Heart right ventricle (tissue), 16 donors: ENCODE measurements at regions not wholly inside any gene's neighbourhood (a gene's known extent, or its start where the extent isn't known, plus 50 kb on each side); places are given as distances from the start of the nearest gene placed in this dataset.
"Not testable (repeated sequence)": the region's sequence is repeated elsewhere in the genome, so short reads cannot be mapped to it uniquely, and the experiment has no call there.

ENCODE experiments used
- ATAC-seq, 8 donors: fragments of 200-7000 bp; cut with Tn5 transposase; one replicate each; pipeline ENCODE4 v1.9.1; 2020; ENCODE audit warnings: mild to moderate bottlenecking in 8 of 8, moderate library complexity in 8 of 8, moderate number of reproducible peaks in 1 of 8
- DNase-seq, 2 donors: peaks; one replicate each; pipeline ENCODE4 v3.0.0-alpha.2; 2020
- H3K27ac ChIP-seq, 10 donors: fragments of 200-600 bp; sonication (generic) in 2 of 10; one replicate each; pipeline versions ENCODE4 v1.5.0 to v1.8.0; 2020 to 2022; ENCODE audit warnings: mild to moderate bottlenecking in 3 of 10
- H3K27me3 ChIP-seq, 7 donors: fragments of 200-600 bp; one replicate each; pipeline ENCODE4 v1.8.0; 2021 to 2022; ENCODE audit warnings: mild to moderate bottlenecking in 2 of 7
- H3K36me3 ChIP-seq, 9 donors: fragments of 200-600 bp; sonication (generic) in 1 of 9; one replicate each; pipeline versions ENCODE4 v1.5.0 to v1.8.0; 2020 to 2022; ENCODE audit warnings: mild to moderate bottlenecking in 2 of 9
- H3K4me1 ChIP-seq, 9 donors: fragments of 200-600 bp; sonication (generic) in 1 of 9; one replicate each; pipeline versions ENCODE4 v1.5.0 to v1.8.0; 2020 to 2022; ENCODE audit warnings: mild to moderate bottlenecking in 4 of 9
- H3K4me3 ChIP-seq, 10 donors: fragments of 200-600 bp; sonication (generic) in 2 of 10; one replicate each; pipeline versions ENCODE4 v1.5.0 to v1.8.0; 2020 to 2022; ENCODE audit warnings: mild to moderate bottlenecking in 7 of 10, moderate library complexity in 2 of 10
- H3K9me3 ChIP-seq, 11 donors: fragments of 200-600 bp in 10 of 11; sonication (generic) in 2 of 11; one replicate each; pipeline versions ENCODE4 v1.5.0 to v1.8.0; 2013 to 2022; ENCODE audit warnings: mild to moderate bottlenecking in 2 of 11, control low read depth in 1 of 11, moderate library complexity in 1 of 11
- WGBS, 2 donors: extraction: QIAGEN DNeasy Blood & Tissue Kit; methylation state at CpG; one replicate each; pipeline ENCODE4 v1.1.7; 2013; ENCODE audit warnings: inconsistent platforms in 1 of 2; 5-methylcytosine and 5-hydroxymethylcytosine counted together
- intact Hi-C, 10 donors: fragments of 100-400 bp; cut with DNase I; formaldehyde crosslinking; loops; one replicate each; pipeline versions ENCODE4 v1.11.1 to v1.14.2; 2022
- TF ChIP-seq, protein P1 (sequence below), 9 donors: fragments of 200-600 bp; sonication (generic) in 2 of 9; IDR thresholded peaks; one replicate each; pipeline versions ENCODE4 v1.5.0 to v1.8.0; 2021 to 2022; ENCODE audit warnings: antibody characterized with exemption in 9 of 9, mild to moderate bottlenecking in 5 of 9, moderate library complexity in 1 of 9
- donor health status: Arrhythmogenic right ventricular cardiomyopathy.
- donor health status: ischemic (EF 13 %, LVEDD 7.1; RV severe dilation, severe dysfunction).
- donor health status: healthy with polysubstance abuse.
- donor health status: DM: no; HTN: yes; CAD: no.
- donor health status: DM: no; HTN: no; CAD: no.
- donor health status: ischemic (EF 25% LVEDD 6.9; RV normal size, moderate dysfunction).
- donor health status: ischemic (EF 25% LVEDD 5.7; RV mildly dilated, moderate dysfunction).
- donor health status: healthy.
- donor health status: DM: yes; HTN: yes; CAD: no.
- donor health status: Ischemic cardiomyopathy.
- donor health status: ischemic (EF 35%, LVEDD 5.7; RV mildly dilated, moderate dysfunction).
- donor health status: nonischemic (EF 11% LVEDD 7.7; RV severe dilation, severe dysfunction).
- donor health status: DM: yes; HTN: yes; CAD: no.
- donor health status: PGD.
- donor health status: ischemic (EF 29% LVEDD 5.4; RV normal size, mild dysfunction).
- donor health status: nonischemic (EF 23%, LVEDD 6.1; RV moderate dilation, normal function).

DNA sequence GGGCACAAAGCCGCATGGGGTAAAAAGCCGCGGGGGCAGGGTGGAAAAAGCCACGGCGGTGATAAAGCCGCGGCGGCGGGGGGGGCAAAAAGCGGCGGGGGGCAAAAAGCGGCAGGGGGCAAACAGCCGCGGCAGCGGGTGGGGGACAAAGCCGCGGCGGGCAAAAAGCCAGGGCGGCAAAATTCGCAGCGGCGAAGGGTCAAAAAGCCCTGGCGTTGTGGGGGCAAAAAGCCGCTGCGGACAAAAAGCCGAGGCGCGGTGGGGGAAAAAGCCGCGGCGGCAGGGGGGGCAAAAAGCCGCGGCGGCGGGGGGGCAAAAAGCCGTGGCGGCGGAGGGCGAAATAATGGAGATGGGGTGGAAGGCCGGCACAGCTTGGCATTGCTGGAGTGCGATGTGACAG lies 3902.9 kb downstream of the SRGAP2C start:
- H3K36me3 ChIP-seq, result no peaks in the 10 kb centered on the region
- H3K4me1 ChIP-seq, result no peaks in the 10 kb centered on the region
- no peak overlapping the region for H3K4me3 ChIP-seq
- DNase-seq (no peak), ATAC-seq (no peak)
- TF ChIP-seq, protein P1, sequence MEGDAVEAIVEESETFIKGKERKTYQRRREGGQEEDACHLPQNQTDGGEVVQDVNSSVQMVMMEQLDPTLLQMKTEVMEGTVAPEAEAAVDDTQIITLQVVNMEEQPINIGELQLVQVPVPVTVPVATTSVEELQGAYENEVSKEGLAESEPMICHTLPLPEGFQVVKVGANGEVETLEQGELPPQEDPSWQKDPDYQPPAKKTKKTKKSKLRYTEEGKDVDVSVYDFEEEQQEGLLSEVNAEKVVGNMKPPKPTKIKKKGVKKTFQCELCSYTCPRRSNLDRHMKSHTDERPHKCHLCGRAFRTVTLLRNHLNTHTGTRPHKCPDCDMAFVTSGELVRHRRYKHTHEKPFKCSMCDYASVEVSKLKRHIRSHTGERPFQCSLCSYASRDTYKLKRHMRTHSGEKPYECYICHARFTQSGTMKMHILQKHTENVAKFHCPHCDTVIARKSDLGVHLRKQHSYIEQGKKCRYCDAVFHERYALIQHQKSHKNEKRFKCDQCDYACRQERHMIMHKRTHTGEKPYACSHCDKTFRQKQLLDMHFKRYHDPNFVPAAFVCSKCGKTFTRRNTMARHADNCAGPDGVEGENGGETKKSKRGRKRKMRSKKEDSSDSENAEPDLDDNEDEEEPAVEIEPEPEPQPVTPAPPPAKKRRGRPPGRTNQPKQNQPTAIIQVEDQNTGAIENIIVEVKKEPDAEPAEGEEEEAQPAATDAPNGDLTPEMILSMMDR (IDR thresholded peaks at IDR 0.05), result no peak
- H3K27me3 ChIP-seq, result peaks cover 0 to 31% (median 13%) of the 10 kb centered on the region in 7 donors
- H3K27ac ChIP-seq, result no peak overlapping the region
- intact Hi-C loops, result no loop called here
- peaks cover 0 to 34% (median 12%) of the 10 kb centered on the region in 11 donors for H3K9me3 ChIP-seq
- 39 to 40% methylated on average over 36 to 41 of the region's 41 CpGs for WGBS, 2 donors

DNA sequence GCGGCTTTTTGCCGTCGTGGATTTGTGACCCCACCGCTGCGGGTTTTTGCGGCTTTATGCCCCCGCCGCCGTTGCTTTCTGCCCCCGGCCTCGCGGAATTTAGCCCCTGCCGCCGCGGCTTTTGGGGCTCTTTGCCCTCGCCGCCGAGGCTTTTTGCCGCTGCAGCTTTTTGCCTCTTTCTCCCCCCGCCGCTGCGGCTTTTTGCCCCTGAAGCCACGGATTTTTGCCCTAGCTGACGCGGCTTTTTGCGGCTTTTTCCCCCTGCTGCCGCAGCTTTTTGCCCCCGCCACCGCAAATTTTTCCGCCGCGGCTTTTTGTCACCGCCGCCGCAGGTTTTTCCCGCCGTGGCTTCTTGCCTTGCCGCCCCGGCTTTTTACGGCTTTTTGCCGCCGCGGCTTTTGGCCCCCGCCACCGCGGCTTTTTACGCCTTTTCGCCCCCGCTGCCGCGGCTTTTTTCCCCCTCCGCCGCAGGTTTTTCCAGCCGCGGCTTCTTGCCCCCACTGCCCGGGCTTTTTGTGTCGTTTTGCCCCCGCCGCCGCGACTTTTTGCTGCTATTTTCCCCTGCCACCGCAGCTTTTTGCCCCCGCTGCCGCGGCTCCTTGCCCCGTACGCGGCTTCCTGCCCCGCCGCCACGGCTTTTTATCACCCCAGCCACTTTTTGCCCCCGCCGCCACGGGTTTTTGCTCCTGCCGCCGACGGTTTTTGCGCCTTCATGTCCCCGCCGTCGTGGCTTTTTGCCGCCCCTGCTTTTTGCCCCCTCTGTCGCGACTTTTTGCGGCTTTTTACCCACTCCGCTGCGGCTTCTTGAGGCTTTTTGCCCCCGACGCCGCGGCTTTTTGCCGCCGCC lies 3933.6 kb downstream of the SRGAP2C start:
- TF ChIP-seq, protein P1 (IDR thresholded peaks at IDR 0.05), result no peak
- Histone ChIP-seq H3K4me3 (no peak overlapping the region), H3K4me1 (no peaks in the 10 kb centered on the region), H3K36me3 (no peaks in the 10 kb centered on the region), H3K27me3 (no peaks in the 10 kb centered on the region), H3K27ac (no peak overlapping the region), H3K9me3 (peaks cover 0 to 44% (median 0%) of the 10 kb centered on the region in 11 donors)
- DNase-seq, result no peak
- no peak for ATAC-seq
- intact Hi-C loops, result no loop called here
- 61 to 62% methylated on average over 93 of the region's 93 CpGs for WGBS, 2 donors

DNA sequence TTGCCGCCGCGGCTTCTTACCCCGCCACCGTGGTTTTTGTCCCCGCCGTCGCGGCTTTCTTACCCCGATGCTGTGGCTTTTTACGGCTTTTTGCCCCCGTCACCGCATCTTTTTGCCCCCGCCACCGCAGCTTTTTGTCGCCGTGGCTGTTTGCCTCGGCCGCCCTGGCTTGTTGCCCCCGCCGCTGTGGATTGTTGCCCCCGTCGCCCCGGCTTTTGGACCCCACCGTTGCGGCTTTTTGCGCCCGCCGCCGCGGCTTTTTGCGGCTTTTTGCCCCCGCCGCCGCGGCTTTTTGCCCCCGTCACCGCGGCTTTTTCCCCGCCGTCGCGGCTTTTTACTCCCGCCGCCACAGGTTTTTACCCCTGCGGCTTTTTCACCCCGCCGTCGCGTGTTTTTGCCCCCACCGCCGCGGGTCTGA lies 3934.3 kb downstream of the SRGAP2C start:
- H3K27ac ChIP-seq, result no peak overlapping the region
- H3K36me3 ChIP-seq, result no peaks in the 10 kb centered on the region
- DNase-seq (no peak), ATAC-seq (no peak)
- WGBS, 2 donors, result 69 to 70% methylated on average over 52 to 53 of the region's 53 CpGs
- intact Hi-C loops, result no loop called here
- no peak overlapping the region for H3K4me3 ChIP-seq
- no peaks in the 10 kb centered on the region for H3K4me1 ChIP-seq
- TF ChIP-seq, protein P1 (IDR thresholded peaks at IDR 0.05), result no peak
- H3K9me3 ChIP-seq, result peaks cover 0 to 51% (median 0%) of the 10 kb centered on the region in 11 donors
- no peaks in the 10 kb centered on the region for H3K27me3 ChIP-seq

DNA sequence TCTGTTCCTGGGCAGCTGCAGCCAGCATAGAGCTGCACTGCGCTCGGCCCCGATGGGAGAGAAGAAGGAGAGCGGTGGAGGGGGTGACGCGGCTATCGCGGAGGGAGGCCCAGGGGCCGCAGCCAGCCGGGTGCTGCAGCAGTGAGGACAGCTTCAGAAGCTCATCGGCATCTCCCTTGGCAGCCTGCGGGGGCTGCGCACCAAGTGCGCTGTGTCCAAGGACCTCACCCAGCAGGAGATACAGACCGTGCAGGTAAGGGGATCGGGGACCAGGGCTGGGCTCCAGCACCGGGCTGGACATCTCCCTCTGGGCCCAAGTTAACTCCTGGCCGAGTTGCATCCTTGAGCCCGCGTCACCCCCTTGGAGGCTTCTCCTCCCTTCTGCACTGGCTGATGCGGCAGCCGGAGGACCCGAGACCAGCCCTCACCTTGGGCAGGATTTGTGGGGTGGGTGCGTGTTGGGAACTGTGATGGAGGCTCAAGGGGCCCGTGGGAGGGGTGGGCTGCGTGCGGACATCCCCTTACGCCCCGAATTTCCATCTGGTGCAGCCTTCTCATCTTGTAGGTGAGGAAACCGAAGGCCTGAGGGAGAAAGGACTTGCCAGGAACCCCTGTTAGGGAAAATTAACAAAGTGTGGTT lies 3934.9 kb downstream of the SRGAP2C start:
- WGBS, 2 donors, result 74 to 75% methylated on average over 30 of the region's 30 CpGs
- H3K36me3 ChIP-seq, H3K4me1 ChIP-seq, intact Hi-C loops, H3K4me3 ChIP-seq, H3K27me3 ChIP-seq, H3K27ac ChIP-seq, ATAC-seq, DNase-seq: not testable (repeated sequence)
- H3K9me3 ChIP-seq, result peaks cover 0 to 57% (median 0%) of the 10 kb centered on the region in 11 donors

DNA sequence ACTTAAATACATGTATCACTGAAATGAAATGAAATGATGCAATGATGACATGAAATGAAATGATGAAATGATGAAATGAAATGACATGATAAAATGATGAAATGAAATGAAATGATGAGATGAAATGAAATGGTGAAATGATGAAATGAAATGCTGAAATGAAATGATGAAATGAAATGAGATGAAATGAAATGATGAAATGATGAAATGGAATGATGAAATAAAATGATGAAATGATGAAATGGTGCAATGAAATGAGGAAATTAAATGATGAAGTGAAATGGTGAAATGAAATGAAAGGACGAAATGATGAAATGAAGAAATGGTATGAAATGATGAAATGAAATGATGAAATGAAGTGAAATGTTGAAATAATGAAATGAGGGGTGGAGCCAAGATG lies 3937.8 kb downstream of the SRGAP2C start:
- H3K4me3 ChIP-seq, H3K27ac ChIP-seq, H3K4me1 ChIP-seq, intact Hi-C loops, DNase-seq, ATAC-seq, H3K27me3 ChIP-seq, H3K36me3 ChIP-seq: not testable (repeated sequence)
- peaks cover 0 to 72% (median 0%) of the 10 kb centered on the region in 11 donors for H3K9me3 ChIP-seq
- 41 to 62% methylated on average over 1 of the region's 1 CpG for whole genome bisulfite sequencing, 2 donors
